Sigmoid colon (tissue), 6 donors: ENCODE measurements at regions not wholly inside any gene's neighbourhood (a gene's known extent, or its start where the extent isn't known, plus 50 kb on each side); places are given as distances from the start of the nearest gene placed in this dataset.

Experiments used
- DNase-seq: peaks from one replicate; pipeline ENCODE4 v3.0.0-alpha.2; 2019
- H3K27ac ChIP-seq, 4 donors: fragments of 200-600 bp; sonication (generic); one replicate each; pipeline ENCODE4 v1.5.1; 2016 to 2019; ENCODE audit warnings: mild to moderate bottlenecking in 1 of 4
- H3K27me3 ChIP-seq, 3 donors: fragments of 200-600 bp; sonication (generic); one replicate each; pipeline ENCODE4 v1.5.1; 2019; ENCODE audit warnings: mild to moderate bottlenecking in 1 of 3
- H3K36me3 ChIP-seq, 4 donors: fragments of 200-600 bp; sonication (generic); one replicate each; pipeline ENCODE4 v1.5.1; 2016 to 2019
- H3K4me1 ChIP-seq, 4 donors: fragments of 200-600 bp; sonication (generic); one replicate each; pipeline ENCODE4 v1.5.1; 2017 to 2019
- H3K4me3 ChIP-seq, 4 donors: fragments of 200-600 bp; sonication (generic); one replicate each; pipeline ENCODE4 v1.5.1; 2017 to 2019; ENCODE audit warnings: mild to moderate bottlenecking in 2 of 4, moderate library complexity in 1 of 4
- H3K9me3 ChIP-seq, 4 donors: fragments of 200-600 bp in 3 of 4; sonication (generic) in 3 of 4; one replicate each; pipeline versions ENCODE4 v1.5.1 to v1.6.1; 2013 to 2019
- EP300 ChIP-seq, 4 donors: sonication (generic); formaldehyde crosslinking; IDR thresholded peaks; one replicate each; pipeline ENCODE4 v1.6.1; 2017; ENCODE audit warnings: antibody characterized with exemption in 4 of 4
- POLR2A ChIP-seq, 2 donors: fragments of 450-650 bp; IDR thresholded peaks; one replicate each; pipeline ENCODE4 v1.6.1; 2016; ENCODE audit warnings: antibody characterized with exemption in 2 of 2, mild to moderate bottlenecking in 2 of 2, moderate library complexity in 2 of 2
- POLR2AphosphoS5 ChIP-seq, 4 donors: sonication (generic); formaldehyde crosslinking; IDR thresholded peaks; one replicate each; pipeline ENCODE4 v1.6.1; 2017; ENCODE audit warnings: antibody characterized with exemption in 4 of 4
- WGBS, 2 donors: extraction: QIAGEN DNeasy Blood & Tissue Kit; methylation state at CpG; one replicate each; pipeline ENCODE4 v1.1.7; 2013; 5-methylcytosine and 5-hydroxymethylcytosine counted together
- intact Hi-C: fragments of 100-400 bp; cut with DNase I; formaldehyde crosslinking; loops from one replicate; pipeline ENCODE4 v1.15.1; 2023
- TF ChIP-seq, protein P1 (sequence below), 4 experiments: fragments of 450-650 bp in 3 of 4; fragments of 200-600 bp in 1 of 4; IDR thresholded peaks; one replicate each; pipeline ENCODE4 v1.5.1; 2016 to 2019; ENCODE audit warnings: antibody characterized with exemption in 4 of 4, mild to moderate bottlenecking in 3 of 4, moderate library complexity in 2 of 4
- donor health status: healthy with polysubstance abuse.
- donor health status: healthy.

DNA sequence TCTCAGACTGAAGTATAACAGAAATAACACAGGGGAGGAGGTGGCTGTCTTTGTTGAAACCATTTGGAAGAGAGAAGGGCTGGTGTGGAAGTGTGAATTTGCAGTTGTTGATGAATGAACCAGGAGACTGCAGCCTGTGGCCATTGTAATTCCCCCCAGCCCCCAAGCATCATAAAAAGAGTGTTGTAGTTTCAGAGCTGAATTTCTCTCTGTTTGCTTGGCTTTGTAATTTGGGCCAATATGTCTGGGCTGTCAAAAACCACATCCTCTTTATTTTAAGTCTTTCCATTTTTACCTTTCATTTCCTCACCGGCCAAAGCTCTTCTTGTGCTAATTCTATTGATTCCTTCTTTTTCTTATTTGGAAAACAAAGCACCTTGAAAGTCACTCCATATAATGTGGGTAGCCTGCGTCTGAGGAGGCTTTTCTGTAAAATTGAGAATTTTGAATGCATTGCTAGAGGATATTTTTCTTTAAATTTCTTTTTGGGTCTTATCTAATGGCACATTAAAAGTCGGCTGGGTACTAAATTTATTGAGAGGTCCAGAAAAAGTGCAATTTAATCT, 383.3 kb downstream of the OSTF1 start:
- H3K27me3 ChIP-seq, result no peaks in the 10 kb centered on the region
- 63 to 81% methylated on average over 3 of the region's 3 CpGs for WGBS, 2 donors
- no peaks in the 10 kb centered on the region for H3K4me1 ChIP-seq
- no peaks in the 10 kb centered on the region for H3K9me3 ChIP-seq
- no peaks in the 10 kb centered on the region for H3K36me3 ChIP-seq
- TF ChIP-seq POLR2A (IDR thresholded peaks at IDR 0.05) (no peak), EP300 (IDR thresholded peaks at IDR 0.05) (no peak), POLR2AphosphoS5 (IDR thresholded peaks at IDR 0.05) (no peak)
- TF ChIP-seq, protein P1, sequence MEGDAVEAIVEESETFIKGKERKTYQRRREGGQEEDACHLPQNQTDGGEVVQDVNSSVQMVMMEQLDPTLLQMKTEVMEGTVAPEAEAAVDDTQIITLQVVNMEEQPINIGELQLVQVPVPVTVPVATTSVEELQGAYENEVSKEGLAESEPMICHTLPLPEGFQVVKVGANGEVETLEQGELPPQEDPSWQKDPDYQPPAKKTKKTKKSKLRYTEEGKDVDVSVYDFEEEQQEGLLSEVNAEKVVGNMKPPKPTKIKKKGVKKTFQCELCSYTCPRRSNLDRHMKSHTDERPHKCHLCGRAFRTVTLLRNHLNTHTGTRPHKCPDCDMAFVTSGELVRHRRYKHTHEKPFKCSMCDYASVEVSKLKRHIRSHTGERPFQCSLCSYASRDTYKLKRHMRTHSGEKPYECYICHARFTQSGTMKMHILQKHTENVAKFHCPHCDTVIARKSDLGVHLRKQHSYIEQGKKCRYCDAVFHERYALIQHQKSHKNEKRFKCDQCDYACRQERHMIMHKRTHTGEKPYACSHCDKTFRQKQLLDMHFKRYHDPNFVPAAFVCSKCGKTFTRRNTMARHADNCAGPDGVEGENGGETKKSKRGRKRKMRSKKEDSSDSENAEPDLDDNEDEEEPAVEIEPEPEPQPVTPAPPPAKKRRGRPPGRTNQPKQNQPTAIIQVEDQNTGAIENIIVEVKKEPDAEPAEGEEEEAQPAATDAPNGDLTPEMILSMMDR (IDR thresholded peaks at IDR 0.05), result no peak
- intact Hi-C loops, result no loop called here
- H3K4me3 ChIP-seq, result no peak overlapping the region
- DNase-seq, result no peak
- no peak overlapping the region for H3K27ac ChIP-seq

DNA sequence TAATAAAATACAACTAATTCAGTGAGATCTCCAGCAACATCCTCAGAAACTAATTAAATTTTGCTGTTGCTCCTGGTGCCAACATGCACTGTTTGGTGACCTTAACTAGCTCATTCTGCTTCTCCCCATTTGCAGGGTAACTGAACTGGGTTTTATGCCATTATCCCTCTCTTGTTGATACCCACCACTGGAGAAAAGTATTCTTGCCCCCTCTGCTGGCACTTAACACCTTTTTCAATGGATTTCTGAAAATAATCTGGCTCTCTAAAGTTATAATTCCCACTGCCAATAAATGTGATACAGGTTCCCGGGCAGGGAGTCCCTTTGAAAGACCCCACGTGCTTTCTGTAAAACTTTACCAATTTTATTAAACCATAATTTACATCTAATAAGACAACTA, 394.3 kb downstream of the OSTF1 start:
- no peak for DNase-seq
- no peaks in the 10 kb centered on the region for H3K36me3 ChIP-seq
- H3K27me3 ChIP-seq, result no peaks in the 10 kb centered on the region
- H3K27ac ChIP-seq, result no peak overlapping the region
- TF ChIP-seq, protein P1 (IDR thresholded peaks at IDR 0.05), result no peak
- no peak for TF ChIP-seq EP300 (IDR thresholded peaks at IDR 0.05)
- no peak for TF ChIP-seq POLR2AphosphoS5 (IDR thresholded peaks at IDR 0.05)
- intact Hi-C loops, result no loop called here
- WGBS, 2 donors, result 86 to 89% methylated on average over 2 of the region's 2 CpGs
- peaks cover 0 to 4% (median 0%) of the 10 kb centered on the region in 4 donors for H3K9me3 ChIP-seq
- H3K4me1 ChIP-seq, result no peaks in the 10 kb centered on the region
- H3K4me3 ChIP-seq, result no peak overlapping the region

DNA sequence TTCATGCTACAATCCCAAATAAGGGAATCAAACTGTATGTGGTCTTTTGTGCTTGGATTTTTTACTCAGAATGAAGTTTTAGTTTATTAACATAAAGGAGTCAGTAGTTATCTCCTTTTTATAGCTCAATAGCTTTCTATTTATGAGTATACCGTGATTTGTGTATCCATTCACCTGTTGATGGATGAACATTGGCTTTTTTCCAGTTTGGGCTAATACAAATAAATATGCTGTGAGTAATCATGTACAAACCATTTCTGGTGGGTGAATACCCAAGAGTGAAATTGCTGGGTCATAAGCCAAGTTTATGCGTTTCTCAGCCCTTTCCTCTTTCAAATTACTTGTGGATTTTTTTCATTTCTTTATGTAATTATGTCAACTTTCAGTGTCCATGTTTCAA, 395.3 kb downstream of the OSTF1 start:
- Histone ChIP-seq H3K4me1 (no peaks in the 10 kb centered on the region), H3K4me3 (no peak overlapping the region), H3K27ac (no peak overlapping the region), H3K27me3 (no peaks in the 10 kb centered on the region), H3K9me3 (no peaks in the 10 kb centered on the region), H3K36me3 (no peaks in the 10 kb centered on the region)
- no peak for TF ChIP-seq EP300 (IDR thresholded peaks at IDR 0.05)
- TF ChIP-seq POLR2A (IDR thresholded peaks at IDR 0.05), result no peak
- TF ChIP-seq POLR2AphosphoS5 (IDR thresholded peaks at IDR 0.05), result no peak
- no peak for DNase-seq
- WGBS, 2 donors, result 57 to 66% methylated on average over 2 of the region's 2 CpGs
- intact Hi-C loops, result no loop called here

DNA sequence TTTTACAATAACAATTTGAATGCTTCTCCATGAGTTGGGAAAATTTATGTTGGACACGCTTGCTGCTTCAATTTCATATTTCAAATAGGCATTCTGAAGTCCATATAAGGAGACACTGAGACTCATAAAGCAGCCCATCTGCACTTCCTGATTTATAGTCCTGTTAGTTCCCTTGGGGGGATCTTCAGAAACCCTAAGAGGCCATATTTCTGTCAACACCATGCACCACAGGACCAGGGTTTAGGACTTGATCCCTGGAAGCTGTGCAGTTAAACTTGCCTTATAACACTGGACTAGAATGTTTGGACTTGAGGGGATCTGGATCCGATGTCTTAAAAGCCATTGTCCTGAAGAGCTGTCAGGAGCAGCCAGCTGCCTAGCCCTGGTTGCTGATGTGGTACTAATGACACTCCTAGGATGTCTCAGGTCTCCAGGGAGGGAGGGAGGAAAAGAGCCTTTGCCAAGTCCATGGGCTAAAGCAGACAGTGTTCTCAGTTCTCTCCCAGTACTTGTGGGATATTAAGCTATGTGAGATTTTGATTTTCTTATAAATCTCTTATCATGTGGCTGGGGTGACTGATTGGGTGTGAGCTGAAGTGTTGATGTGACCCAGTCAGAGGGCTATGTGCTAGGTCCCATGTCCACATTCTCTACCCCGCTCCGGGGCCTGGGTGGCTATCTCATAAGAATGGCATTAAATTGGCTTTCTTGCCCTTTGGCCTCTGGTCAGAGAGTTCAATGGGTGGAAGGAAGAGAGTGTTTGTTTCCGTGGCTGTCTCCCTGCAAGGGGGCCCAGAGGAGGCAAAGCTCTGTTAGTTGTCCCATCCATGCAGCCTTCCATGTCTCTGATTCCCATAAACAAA, 399.8 kb downstream of the OSTF1 start:
- H3K27ac ChIP-seq, result no peak overlapping the region
- intact Hi-C loops, result no loop called here
- no peaks in the 10 kb centered on the region for H3K36me3 ChIP-seq
- DNase-seq, result no peak
- no peaks in the 10 kb centered on the region for H3K4me1 ChIP-seq
- no peaks in the 10 kb centered on the region for H3K9me3 ChIP-seq
- H3K4me3 ChIP-seq, result no peak overlapping the region
- 75 to 86% methylated on average over 5 of the region's 5 CpGs for WGBS, 2 donors
- no peak for TF ChIP-seq EP300 (IDR thresholded peaks at IDR 0.05)
- TF ChIP-seq POLR2AphosphoS5 (IDR thresholded peaks at IDR 0.05), result no peak
- TF ChIP-seq, protein P1 (IDR thresholded peaks at IDR 0.05), result no peak
- TF ChIP-seq POLR2A (IDR thresholded peaks at IDR 0.05), result no peak
- no peaks in the 10 kb centered on the region for H3K27me3 ChIP-seq

DNA sequence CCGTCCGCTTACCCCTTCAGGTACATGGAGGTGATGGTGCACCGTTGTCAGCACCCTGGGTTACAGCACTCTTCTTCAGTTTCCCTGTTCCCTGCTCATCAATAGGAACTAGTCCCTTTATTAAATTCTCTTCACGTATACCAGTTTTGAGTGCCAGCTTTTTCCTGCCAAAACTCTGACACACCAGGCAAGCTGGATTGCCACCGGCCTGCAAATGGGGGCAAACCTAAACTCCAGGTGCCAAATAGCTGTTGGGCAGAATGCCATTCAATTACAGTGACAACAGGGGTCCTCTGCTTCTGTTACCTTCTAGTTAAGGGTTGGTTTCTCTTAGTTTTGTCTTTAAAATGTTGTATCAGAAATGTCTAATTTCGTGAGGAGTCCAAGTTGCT, 400.4 kb downstream of the OSTF1 start:
- H3K4me1 ChIP-seq, result no peaks in the 10 kb centered on the region
- H3K27ac ChIP-seq, result no peak overlapping the region
- H3K36me3 ChIP-seq, result no peaks in the 10 kb centered on the region
- TF ChIP-seq EP300 (IDR thresholded peaks at IDR 0.05) (no peak), POLR2A (IDR thresholded peaks at IDR 0.05) (no peak)
- TF ChIP-seq, protein P1 (IDR thresholded peaks at IDR 0.05), result no peak
- no peak overlapping the region for H3K4me3 ChIP-seq
- H3K27me3 ChIP-seq, result no peaks in the 10 kb centered on the region
- intact Hi-C loops, result no loop called here
- WGBS, 2 donors, result 89 to 92% methylated on average over 6 of the region's 6 CpGs
- no peaks in the 10 kb centered on the region for H3K9me3 ChIP-seq
- no peak for DNase-seq
